Glomerular visceral epithelial cell (primary cell): ENCODE measurements at regions not wholly inside any gene's neighbourhood (a gene's known extent, or its start where the extent isn't known, plus 50 kb on each side); places are given as distances from the start of the nearest gene placed in this dataset.

Source experiments
- DNase-seq: peaks from one replicate; pipeline ENCODE4 v3.0.0-alpha.2; 2016; ENCODE audit errors: extremely low spot score

GRCh38 chr13:78020861-78021260, 102.2 kb upstream of the EDNRB start:
- no peak for DNase-seq

- DNase-seq, result no peak
Observed at GRCh38 chr13:78015782-78016181, 97.2 kb upstream of the EDNRB start.

- DNase-seq, result no peak
Observed at GRCh38 chr13:78012046-78012445, 93.4 kb upstream of the EDNRB start.

- no peak for DNase-seq
Observed at GRCh38 chr13:78004821-78005220, 86.2 kb upstream of the EDNRB start.

GRCh38 chr13:77999746-78000145, 81.1 kb upstream of the EDNRB start:
- no peak for DNase-seq

- DNase-seq, result no peak
Observed at GRCh38 chr13:77994166-77994565, 75.5 kb upstream of the EDNRB start.

- DNase-seq, result no peak
Observed at GRCh38 chr13:77991003-77991402, 72.4 kb upstream of the EDNRB start.

GRCh38 chr13:77989281-77989680, 70.7 kb upstream of the EDNRB start:
- DNase-seq, result no peak

- no peak for DNase-seq
Observed at GRCh38 chr13:77988355-77988754, 69.7 kb upstream of the EDNRB start.

GRCh38 chr13:77986713-77987112, 68.1 kb upstream of the EDNRB start:
- DNase-seq, result no peak

- DNase-seq, result no peak
Observed at GRCh38 chr13:77985866-77986636, 67.4 kb upstream of the EDNRB start.

- no peak for DNase-seq
Observed at GRCh38 chr13:77981281-77981881, 62.8 kb upstream of the EDNRB start.

GRCh38 chr13:77980592-77980991, 62.0 kb upstream of the EDNRB start:
- DNase-seq, result peak; percentile 2

- DNase-seq, result no peak
Observed at GRCh38 chr13:77979721-77980385, 61.2 kb upstream of the EDNRB start.

- DNase-seq, result no peak
Observed at GRCh38 chr13:77975358-77976042, 56.9 kb upstream of the EDNRB start.

GRCh38 chr13:77969299-77969698, 50.7 kb upstream of the EDNRB start:
- DNase-seq, result no peak
